ENCODE measurements at regions not wholly inside any gene's neighbourhood (a gene's known extent, or its start where the extent isn't known, plus 50 kb on each side); places are given as distances from the start of the nearest gene placed in this dataset.
A peak's percentile ranks its signal among the peaks of the same experiment; 100 is the strongest.

DNA sequence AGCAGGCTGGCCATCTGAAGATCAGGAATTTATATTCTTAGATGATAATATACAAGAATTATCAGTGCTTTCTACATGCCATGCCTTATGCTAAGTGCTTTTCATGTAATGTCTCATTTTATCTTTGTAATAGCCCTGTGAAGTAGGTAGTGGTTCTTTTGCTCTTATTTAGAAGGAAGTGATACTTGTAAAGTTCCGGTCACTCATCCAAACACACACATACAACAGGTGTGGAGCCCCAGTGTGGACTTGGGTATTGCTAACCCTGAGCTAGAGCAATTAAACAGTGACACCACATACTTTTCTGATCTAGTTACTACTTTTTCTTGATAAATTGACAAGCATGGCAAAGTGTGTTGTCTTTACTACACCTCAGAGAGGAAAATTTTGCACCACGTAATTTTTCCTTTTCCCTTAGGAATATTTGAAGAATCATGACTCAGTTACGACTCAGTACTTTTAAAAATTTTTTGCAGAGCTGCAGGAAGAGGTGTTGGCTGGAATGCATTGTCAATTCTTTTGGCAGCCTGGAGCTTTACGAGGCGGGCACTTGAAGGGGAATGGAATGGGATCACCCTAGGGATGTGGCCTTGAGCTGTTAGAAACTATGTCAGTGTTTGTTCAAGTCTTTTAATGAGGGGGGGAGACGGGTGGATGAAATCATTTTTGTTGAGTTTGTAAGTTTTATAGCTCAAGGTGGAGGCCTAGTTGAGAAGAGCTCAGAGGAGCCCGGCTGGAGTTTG is 212.5 kb upstream of the CELF2 start:
- H3K23ac ChIP-seq (ENCODE audit: low read length) = no peak overlapping the region
- H4K8ac ChIP-seq (ENCODE audit: low read depth, low read length) = no peak overlapping the region
- H4K5ac ChIP-seq (ENCODE audit: low read length) = no peak overlapping the region
- H2BK5ac ChIP-seq (ENCODE audit: low read length) = no peak overlapping the region
- no peaks in the 10 kb centered on the region for H3K27me3 ChIP-seq (ENCODE audit: insufficient read depth, low read length, poor library complexity)
- H3K56ac ChIP-seq (ENCODE audit: low read length) = no peak overlapping the region
- H3K4me1 ChIP-seq (ENCODE audit: control insufficient read depth, low read depth, low read length) = no peaks in the 10 kb centered on the region
- no peak overlapping the region for H3K4ac ChIP-seq (ENCODE audit: low read depth, low read length)
- peak; percentile 69 for DNase-seq
- H2AK5ac ChIP-seq (ENCODE audit: low read length) = no peak overlapping the region
- H3K36me3 ChIP-seq (ENCODE audit: control insufficient read depth, insufficient read depth, low read length) = no peaks in the 10 kb centered on the region
- no peak overlapping the region for H2BK120ac ChIP-seq (ENCODE audit: low read depth, low read length)
- H3K4me3 ChIP-seq (ENCODE audit: low read length) = no peak overlapping the region
- H3K18ac ChIP-seq (ENCODE audit: low read length) = no peak overlapping the region
- H3K4me2 ChIP-seq (ENCODE audit: low read length) = no peak overlapping the region
- no peaks in the 10 kb centered on the region for H3K79me1 ChIP-seq (ENCODE audit: low read length)
- no peak overlapping the region for H3K27ac ChIP-seq (ENCODE audit: low read depth, low read length)
- no peaks in the 10 kb centered on the region for H3K79me2 ChIP-seq (ENCODE audit: control insufficient read depth, insufficient read depth, low read length)
- no peak overlapping the region for H2BK15ac ChIP-seq (replicated peaks; ENCODE audit: low read depth)
- no CpG with 5 or more reads among the region's 7 CpGs for WGBS (ENCODE audit: extremely low coverage, insufficient coverage, low lambda C conversion rate)
- no peak overlapping the region for H3K9ac ChIP-seq (ENCODE audit: low read length)

DNA sequence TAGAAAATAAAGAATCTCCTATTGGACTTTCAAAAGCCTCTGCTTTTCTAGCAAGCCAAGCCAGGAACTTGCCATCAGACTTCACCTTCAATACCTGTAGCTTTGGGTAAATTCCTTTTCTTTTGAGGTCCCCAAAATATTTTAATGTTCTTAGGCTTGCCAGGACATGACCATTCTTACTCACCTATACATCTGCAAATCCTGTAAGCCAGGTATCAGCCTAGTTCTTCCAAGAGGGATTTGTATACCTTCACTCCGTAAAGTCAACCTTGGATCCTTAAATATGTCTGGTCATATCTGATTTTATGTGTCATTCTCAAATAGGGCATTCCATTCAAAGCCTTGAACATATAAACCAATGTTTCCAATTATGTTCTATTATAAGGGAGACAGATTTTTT is 210.6 kb upstream of the CELF2 start:
- Histone ChIP-seq H3K4ac (ENCODE audit: low read depth, low read length) (no peak overlapping the region), H3K4me3 (ENCODE audit: low read length) (no peak overlapping the region), H2BK5ac (ENCODE audit: low read length) (no peak overlapping the region), H3K4me1 (ENCODE audit: control insufficient read depth, low read depth, low read length) (no peaks in the 10 kb centered on the region), H3K79me2 (ENCODE audit: control insufficient read depth, insufficient read depth, low read length) (no peaks in the 10 kb centered on the region), H2AK5ac (ENCODE audit: low read length) (no peak overlapping the region), H3K56ac (ENCODE audit: low read length) (no peak overlapping the region), H3K27ac (ENCODE audit: low read depth, low read length) (no peak overlapping the region), H2BK120ac (ENCODE audit: low read depth, low read length) (no peak overlapping the region), H3K9ac (ENCODE audit: low read length) (no peak overlapping the region), H3K23ac (ENCODE audit: low read length) (no peak overlapping the region), H4K5ac (ENCODE audit: low read length) (no peak overlapping the region), H3K36me3 (ENCODE audit: control insufficient read depth, insufficient read depth, low read length) (no peaks in the 10 kb centered on the region), H3K18ac (ENCODE audit: low read length) (no peak overlapping the region), H3K27me3 (ENCODE audit: insufficient read depth, low read length, poor library complexity) (no peaks in the 10 kb centered on the region), H3K79me1 (ENCODE audit: low read length) (no peaks in the 10 kb centered on the region), H3K4me2 (ENCODE audit: low read length) (no peak overlapping the region), H4K8ac (ENCODE audit: low read depth, low read length) (no peak overlapping the region), H2BK15ac (replicated peaks; ENCODE audit: low read depth) (no peak overlapping the region)
- no CpG with 5 or more reads among the region's 1 CpG for WGBS (ENCODE audit: extremely low coverage, insufficient coverage, low lambda C conversion rate)
- DNase-seq = no peak

DNA sequence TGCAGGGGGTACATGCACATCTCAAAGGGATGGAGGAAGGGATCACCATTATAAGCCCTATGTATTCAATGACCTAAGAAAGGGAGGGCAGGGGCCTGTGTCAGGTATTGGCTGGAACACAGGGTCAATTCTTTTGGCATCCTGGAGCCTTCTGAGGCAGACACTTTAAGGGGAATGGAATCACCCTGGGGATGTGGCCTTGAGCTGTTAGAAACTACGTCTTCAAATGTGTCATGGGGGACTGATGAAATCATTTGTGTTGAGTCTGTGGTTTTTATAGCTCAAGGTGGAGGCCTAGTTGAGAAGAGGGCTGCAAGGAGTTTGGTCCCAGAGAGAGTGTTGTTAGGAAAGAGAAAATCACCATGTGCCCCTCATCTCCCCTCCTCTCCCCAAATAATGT is 206.1 kb upstream of the CELF2 start:
- H4K8ac ChIP-seq (ENCODE audit: low read depth, low read length) = no peak overlapping the region
- H4K5ac ChIP-seq (ENCODE audit: low read length) = no peak overlapping the region
- H3K4ac ChIP-seq (ENCODE audit: low read depth, low read length) = no peak overlapping the region
- no peak overlapping the region for H3K18ac ChIP-seq (ENCODE audit: low read length)
- H3K9ac ChIP-seq (ENCODE audit: low read length) = no peak overlapping the region
- H3K27me3 ChIP-seq (ENCODE audit: insufficient read depth, low read length, poor library complexity) = no peaks in the 10 kb centered on the region
- no peaks in the 10 kb centered on the region for H3K4me1 ChIP-seq (ENCODE audit: control insufficient read depth, low read depth, low read length)
- no peaks in the 10 kb centered on the region for H3K36me3 ChIP-seq (ENCODE audit: control insufficient read depth, insufficient read depth, low read length)
- no peak overlapping the region for H2BK5ac ChIP-seq (ENCODE audit: low read length)
- H2BK15ac ChIP-seq (replicated peaks; ENCODE audit: low read depth) = no peak overlapping the region
- DNase-seq = no peak
- H3K4me2 ChIP-seq (ENCODE audit: low read length) = no peak overlapping the region
- WGBS (ENCODE audit: extremely low coverage, insufficient coverage, low lambda C conversion rate) = no CpG with 5 or more reads among the region's 1 CpG
- H2AK5ac ChIP-seq (ENCODE audit: low read length) = no peak overlapping the region
- no peak overlapping the region for H3K56ac ChIP-seq (ENCODE audit: low read length)
- no peak overlapping the region for H3K27ac ChIP-seq (ENCODE audit: low read depth, low read length)
- no peak overlapping the region for H3K4me3 ChIP-seq (ENCODE audit: low read length)
- H3K79me2 ChIP-seq (ENCODE audit: control insufficient read depth, insufficient read depth, low read length) = no peaks in the 10 kb centered on the region
- no peaks in the 10 kb centered on the region for H3K79me1 ChIP-seq (ENCODE audit: low read length)
- H2BK120ac ChIP-seq (ENCODE audit: low read depth, low read length) = no peak overlapping the region
- H3K23ac ChIP-seq (ENCODE audit: low read length) = no peak overlapping the region

DNA sequence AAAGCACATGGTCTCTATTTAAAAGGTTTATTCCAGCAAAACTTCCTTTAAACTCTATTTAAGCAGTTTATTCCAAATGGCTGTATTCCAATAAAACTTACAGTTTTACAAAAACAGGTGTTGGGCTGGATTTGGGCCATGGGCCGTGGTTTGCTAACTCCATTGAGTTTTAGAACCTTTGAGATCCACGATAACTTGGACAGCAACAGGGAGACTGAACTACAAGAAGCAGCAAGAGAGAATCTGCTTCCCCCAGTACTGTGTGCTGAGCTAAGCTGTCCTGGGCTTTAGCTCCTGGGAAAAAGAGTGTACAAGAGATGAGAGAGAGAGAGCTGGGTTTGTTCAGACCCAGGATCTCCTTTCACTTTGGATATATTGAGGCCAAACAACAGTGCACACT is 204.0 kb upstream of the CELF2 start:
- H3K27me3 ChIP-seq (ENCODE audit: insufficient read depth, low read length, poor library complexity) = no peaks in the 10 kb centered on the region
- no peak overlapping the region for H2BK15ac ChIP-seq (replicated peaks; ENCODE audit: low read depth)
- H2AK5ac ChIP-seq (ENCODE audit: low read length) = no peak overlapping the region
- no peak overlapping the region for H4K5ac ChIP-seq (ENCODE audit: low read length)
- no peak overlapping the region for H3K18ac ChIP-seq (ENCODE audit: low read length)
- no peak overlapping the region for H2BK5ac ChIP-seq (ENCODE audit: low read length)
- H3K36me3 ChIP-seq (ENCODE audit: control insufficient read depth, insufficient read depth, low read length) = no peaks in the 10 kb centered on the region
- H2BK120ac ChIP-seq (ENCODE audit: low read depth, low read length) = no peak overlapping the region
- no peak overlapping the region for H3K4ac ChIP-seq (ENCODE audit: low read depth, low read length)
- H3K23ac ChIP-seq (ENCODE audit: low read length) = no peak overlapping the region
- H3K56ac ChIP-seq (ENCODE audit: low read length) = no peak overlapping the region
- WGBS (ENCODE audit: extremely low coverage, insufficient coverage, low lambda C conversion rate) = no CpG with 5 or more reads among the region's 2 CpGs
- no peak overlapping the region for H3K4me2 ChIP-seq (ENCODE audit: low read length)
- H3K79me1 ChIP-seq (ENCODE audit: low read length) = no peaks in the 10 kb centered on the region
- no peak overlapping the region for H4K8ac ChIP-seq (ENCODE audit: low read depth, low read length)
- H3K4me1 ChIP-seq (ENCODE audit: control insufficient read depth, low read depth, low read length) = no peaks in the 10 kb centered on the region
- no peak overlapping the region for H3K4me3 ChIP-seq (ENCODE audit: low read length)
- H3K79me2 ChIP-seq (ENCODE audit: control insufficient read depth, insufficient read depth, low read length) = no peaks in the 10 kb centered on the region
- H3K9ac ChIP-seq (ENCODE audit: low read length) = no peak overlapping the region
- DNase-seq = no peak
- H3K27ac ChIP-seq (ENCODE audit: low read depth, low read length) = no peak overlapping the region

DNA sequence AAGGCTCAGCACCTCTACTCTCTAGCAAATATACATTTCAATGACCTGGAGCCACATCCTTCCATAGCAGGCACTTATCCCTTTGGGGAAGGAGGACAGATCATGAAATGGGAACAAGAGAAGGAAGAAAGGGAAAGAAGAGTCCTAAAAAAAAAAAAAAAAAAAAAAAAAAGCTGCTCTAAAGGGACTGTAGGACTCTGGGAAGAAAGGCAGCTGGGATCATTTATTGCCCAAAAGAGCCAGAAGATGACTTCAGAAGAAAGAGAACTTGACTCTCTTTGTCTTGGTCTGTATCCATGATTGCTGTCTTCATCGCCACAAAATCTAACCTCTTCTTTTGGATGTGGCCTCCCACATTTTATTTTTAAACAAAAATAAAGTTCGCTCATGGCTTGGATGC is 203.6 kb upstream of the CELF2 start:
- DNase-seq = no peak
- Histone ChIP-seq H4K5ac (ENCODE audit: low read length) (no peak overlapping the region), H3K23ac (ENCODE audit: low read length) (no peak overlapping the region), H3K27me3 (ENCODE audit: insufficient read depth, low read length, poor library complexity) (no peaks in the 10 kb centered on the region), H3K36me3 (ENCODE audit: control insufficient read depth, insufficient read depth, low read length) (no peaks in the 10 kb centered on the region), H3K9ac (ENCODE audit: low read length) (no peak overlapping the region), H3K56ac (ENCODE audit: low read length) (no peak overlapping the region), H3K79me2 (ENCODE audit: control insufficient read depth, insufficient read depth, low read length) (no peaks in the 10 kb centered on the region), H3K79me1 (ENCODE audit: low read length) (no peaks in the 10 kb centered on the region), H3K27ac (ENCODE audit: low read depth, low read length) (no peak overlapping the region), H3K18ac (ENCODE audit: low read length) (no peak overlapping the region), H2BK15ac (replicated peaks; ENCODE audit: low read depth) (no peak overlapping the region), H3K4ac (ENCODE audit: low read depth, low read length) (no peak overlapping the region), H4K8ac (ENCODE audit: low read depth, low read length) (no peak overlapping the region), H3K4me1 (ENCODE audit: control insufficient read depth, low read depth, low read length) (no peaks in the 10 kb centered on the region), H3K4me2 (ENCODE audit: low read length) (no peak overlapping the region), H2BK5ac (ENCODE audit: low read length) (no peak overlapping the region), H2AK5ac (ENCODE audit: low read length) (no peak overlapping the region), H3K4me3 (ENCODE audit: low read length) (no peak overlapping the region), H2BK120ac (ENCODE audit: low read depth, low read length) (no peak overlapping the region)
- WGBS (ENCODE audit: extremely low coverage, insufficient coverage, low lambda C conversion rate) = no CpG with 5 or more reads among the region's 2 CpGs

DNA sequence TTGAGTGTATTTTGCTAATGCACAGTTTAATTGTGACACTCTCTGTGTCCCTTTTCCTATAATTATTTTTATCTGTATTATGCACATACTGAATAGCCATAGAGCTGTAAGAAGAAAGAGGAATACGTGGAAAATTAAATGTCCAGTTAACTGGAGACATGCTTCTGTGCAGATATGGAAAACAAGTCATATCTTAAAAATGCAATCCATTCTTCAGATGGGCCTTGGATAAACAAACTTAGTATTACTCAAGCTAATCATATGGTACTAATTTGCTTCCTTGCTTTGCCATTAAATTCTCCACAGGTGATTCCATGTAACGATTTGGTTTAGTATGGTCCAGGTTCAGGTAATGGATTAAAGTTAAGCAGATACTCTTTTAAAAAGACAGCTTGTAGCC is 201.2 kb upstream of the CELF2 start:
- H3K79me2 ChIP-seq (ENCODE audit: control insufficient read depth, insufficient read depth, low read length) = no peaks in the 10 kb centered on the region
- no peak overlapping the region for H3K4me2 ChIP-seq (ENCODE audit: low read length)
- H3K9ac ChIP-seq (ENCODE audit: low read length) = no peak overlapping the region
- no peak for DNase-seq
- H3K79me1 ChIP-seq (ENCODE audit: low read length) = no peaks in the 10 kb centered on the region
- H3K27me3 ChIP-seq (ENCODE audit: insufficient read depth, low read length, poor library complexity) = no peaks in the 10 kb centered on the region
- no peak overlapping the region for H4K8ac ChIP-seq (ENCODE audit: low read depth, low read length)
- no peak overlapping the region for H3K56ac ChIP-seq (ENCODE audit: low read length)
- H3K4ac ChIP-seq (ENCODE audit: low read depth, low read length) = no peak overlapping the region
- no peak overlapping the region for H3K23ac ChIP-seq (ENCODE audit: low read length)
- no peak overlapping the region for H2BK120ac ChIP-seq (ENCODE audit: low read depth, low read length)
- H3K4me3 ChIP-seq (ENCODE audit: low read length) = no peak overlapping the region
- no peak overlapping the region for H3K27ac ChIP-seq (ENCODE audit: low read depth, low read length)
- H3K36me3 ChIP-seq (ENCODE audit: control insufficient read depth, insufficient read depth, low read length) = no peaks in the 10 kb centered on the region
- no peak overlapping the region for H2BK5ac ChIP-seq (ENCODE audit: low read length)
- H2BK15ac ChIP-seq (replicated peaks; ENCODE audit: low read depth) = no peak overlapping the region
- H2AK5ac ChIP-seq (ENCODE audit: low read length) = no peak overlapping the region
- H3K4me1 ChIP-seq (ENCODE audit: control insufficient read depth, low read depth, low read length) = no peaks in the 10 kb centered on the region
- WGBS (ENCODE audit: extremely low coverage, insufficient coverage, low lambda C conversion rate) = no CpG with 5 or more reads among the region's 2 CpGs
- no peak overlapping the region for H4K5ac ChIP-seq (ENCODE audit: low read length)
- H3K18ac ChIP-seq (ENCODE audit: low read length) = no peak overlapping the region

Data from mesendoderm (in vitro differentiated cells).